GM23248 (cell line): ENCODE measurements at regions not wholly inside any gene's neighbourhood (a gene's known extent, or its start where the extent isn't known, plus 50 kb on each side); places are given as distances from the start of the nearest gene placed in this dataset.

Experiments used
- DNase-seq: peaks from one replicate; pipeline ENCODE4 v3.0.0-alpha.2; 2015
- H2AFZ ChIP-seq: fragments of 200-600 bp; sonication (generic); 2 replicates; pipeline ENCODE4 v1.6.1; 2016; ENCODE audit warnings: antibody characterized with exemption
- H3F3A ChIP-seq: fragments of 200-600 bp; sonication (generic); 2 replicates; pipeline ENCODE4 v1.6.1; 2016; ENCODE audit warnings: mild to moderate bottlenecking, antibody characterized with exemption, mixed run types; ENCODE audit not compliant: insufficient read depth
- H3K27ac ChIP-seq: fragments of 200-600 bp; sonication (generic); 2 replicates; pipeline ENCODE4 v1.5.1; 2016; ENCODE audit warnings: mild to moderate bottlenecking
- H3K27me3 ChIP-seq: fragments of 200-600 bp; sonication (generic); replicated peaks from 2 replicates; pipeline ENCODE4 v1.6.1; 2016; ENCODE audit warnings: mild to moderate bottlenecking; ENCODE audit not compliant: insufficient read depth
- H3K36me3 ChIP-seq: fragments of 200-600 bp; sonication (generic); 2 replicates; pipeline ENCODE4 v1.6.1; 2016; ENCODE audit warnings: low read depth, mild to moderate bottlenecking
- H3K4me1 ChIP-seq: fragments of 200-600 bp; sonication (generic); 2 replicates; pipeline ENCODE4 v1.6.1; 2016; ENCODE audit warnings: mild to moderate bottlenecking; ENCODE audit not compliant: insufficient read depth
- H3K4me2 ChIP-seq: fragments of 200-600 bp; sonication (generic); one replicate; pipeline ENCODE4 v1.6.1; 2016; ENCODE audit warnings: mild to moderate bottlenecking; ENCODE audit not compliant: unreplicated experiment
- H3K4me3 ChIP-seq: fragments of 200-600 bp; sonication (generic); 2 replicates; pipeline ENCODE4 v1.5.1; 2016; ENCODE audit warnings: mild to moderate bottlenecking
- H3K79me2 ChIP-seq: fragments of 200-600 bp; sonication (generic); 2 replicates; pipeline ENCODE4 v1.6.1; 2016; ENCODE audit warnings: mild to moderate bottlenecking; ENCODE audit not compliant: insufficient read depth
- H3K9ac ChIP-seq: fragments of 200-600 bp; sonication (generic); 2 replicates; pipeline ENCODE4 v1.6.1; 2016; ENCODE audit warnings: mild to moderate bottlenecking
- H3K9me2 ChIP-seq: fragments of 200-600 bp; sonication (generic); 2 replicates; pipeline ENCODE4 v1.6.1; 2016; ENCODE audit warnings: mixed run types, mild to moderate bottlenecking, moderate library complexity; ENCODE audit not compliant: insufficient read depth
- H3K9me3 ChIP-seq: fragments of 200-600 bp; sonication (generic); one replicate; pipeline ENCODE4 v1.6.1; 2017; ENCODE audit warnings: low read depth
- H4K20me1 ChIP-seq: fragments of 200-600 bp; sonication (generic); 2 replicates; pipeline ENCODE4 v1.6.0; 2016; ENCODE audit not compliant: insufficient read depth
- EZH2 ChIP-seq: fragments of 200-600 bp; sonication (generic); IDR thresholded peaks from 2 replicates; pipeline ENCODE4 v1.6.1; 2018; ENCODE audit warnings: antibody characterized with exemption, mild to moderate bottlenecking; ENCODE audit not compliant: insufficient read depth, poor library complexity, severe bottlenecking
- EZH2phosphoT487 ChIP-seq: fragments of 200-600 bp; sonication (generic); IDR thresholded peaks from 2 replicates; pipeline ENCODE4 v1.6.1; 2018; ENCODE audit warnings: antibody characterized with exemption, moderate library complexity, mild to moderate bottlenecking, low read depth; ENCODE audit not compliant: insufficient read depth
- WGBS, 2 experiments: methylation state at CpG; one replicate each; pipeline ENCODE4 v1.1.6; 2015 to 2017; ENCODE audit warnings: low lambda C conversion rate in 2 of 2, low coverage in 1 of 2; ENCODE audit errors: missing lambda C conversion rate in 2 of 2; 5-methylcytosine and 5-hydroxymethylcytosine counted together
- in situ Hi-C: fragments of 300-500 bp; cut with MboI; formaldehyde crosslinking; loops from 2 replicates; pipeline ENCODE4 v1.15.0; 2020

DNA sequence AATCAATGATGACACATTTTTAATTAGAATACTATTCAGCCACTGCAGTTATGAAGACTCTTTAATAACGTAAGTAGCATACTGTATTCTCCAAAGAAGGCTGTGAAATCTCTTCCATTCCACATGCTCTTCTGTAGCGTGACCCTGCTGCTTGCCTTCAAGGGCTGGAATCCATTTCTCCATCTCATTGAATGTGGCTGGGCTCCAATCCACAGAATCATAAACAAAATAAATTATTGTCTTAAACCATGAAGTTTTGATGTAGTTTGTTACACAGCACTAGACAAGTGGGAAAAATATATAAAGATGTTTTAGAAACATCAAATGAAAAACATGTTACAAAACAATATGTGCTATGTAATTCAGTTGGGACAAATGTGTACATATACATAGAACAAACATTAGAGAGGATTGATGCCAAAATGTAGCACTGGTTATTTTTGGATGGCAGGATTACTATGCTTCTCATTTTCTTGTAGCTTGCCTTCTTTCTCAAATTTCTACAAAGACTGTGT lies 410.8 kb upstream of the PODXL start:
- H3K9ac ChIP-seq, result no peak overlapping the region
- H3K27me3 ChIP-seq, result peaks cover 1% of the 10 kb centered on the region
- in situ Hi-C loops, result no loop called here
- H3K4me2 ChIP-seq, result no peak overlapping the region
- no peaks in the 10 kb centered on the region for H3K36me3 ChIP-seq
- TF ChIP-seq EZH2 (no peak), EZH2phosphoT487 (no peak)
- H3K4me3 ChIP-seq, result no peak overlapping the region
- H3K9me2 ChIP-seq, result no peaks in the 10 kb centered on the region
- H2AFZ ChIP-seq, result no peak overlapping the region
- H4K20me1 ChIP-seq, result no peaks in the 10 kb centered on the region
- no peaks in the 10 kb centered on the region for H3K4me1 ChIP-seq
- 21 to 26% methylated on average over 2 of the region's 2 CpGs for WGBS, 2 experiments
- H3K9me3 ChIP-seq, result no peaks in the 10 kb centered on the region
- H3F3A ChIP-seq, result no peaks in the 10 kb centered on the region
- no peak for DNase-seq
- H3K27ac ChIP-seq, result no peak overlapping the region
- H3K79me2 ChIP-seq, result no peaks in the 10 kb centered on the region

DNA sequence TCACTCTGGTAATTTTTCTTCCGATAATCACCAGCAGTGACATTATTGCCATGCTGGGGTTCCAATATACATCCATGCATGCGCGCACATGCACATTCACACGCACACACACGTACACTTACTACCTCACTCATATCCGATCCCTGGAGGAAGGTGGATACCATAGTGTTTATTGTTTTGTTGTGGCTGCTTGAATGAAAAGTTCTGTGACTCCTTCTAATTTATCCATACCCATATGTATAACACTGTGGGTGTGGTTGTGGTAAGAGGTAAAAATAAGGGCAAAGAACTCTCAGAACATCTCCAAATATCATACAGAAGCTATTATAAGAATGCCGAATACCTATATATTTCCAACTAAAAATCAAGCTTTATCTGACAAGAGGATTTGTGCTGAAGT lies 407.8 kb upstream of the PODXL start:
- Histone ChIP-seq H3K27ac (no peak overlapping the region), H3K4me1 (no peaks in the 10 kb centered on the region), H3K4me3 (no peak overlapping the region), H3K27me3 (peaks cover 13% of the 10 kb centered on the region), H4K20me1 (no peaks in the 10 kb centered on the region), H3K79me2 (no peaks in the 10 kb centered on the region), H3K36me3 (no peaks in the 10 kb centered on the region), H2AFZ (no peak overlapping the region), H3K9ac (no peak overlapping the region), H3K4me2 (no peak overlapping the region), H3F3A (no peaks in the 10 kb centered on the region), H3K9me3 (no peaks in the 10 kb centered on the region), H3K9me2 (no peaks in the 10 kb centered on the region)
- TF ChIP-seq EZH2, result no peak
- no peak for TF ChIP-seq EZH2phosphoT487
- in situ Hi-C loops, result no loop called here
- WGBS, 2 experiments, result 48 to 51% methylated on average over 7 of the region's 7 CpGs
- no peak for DNase-seq

DNA sequence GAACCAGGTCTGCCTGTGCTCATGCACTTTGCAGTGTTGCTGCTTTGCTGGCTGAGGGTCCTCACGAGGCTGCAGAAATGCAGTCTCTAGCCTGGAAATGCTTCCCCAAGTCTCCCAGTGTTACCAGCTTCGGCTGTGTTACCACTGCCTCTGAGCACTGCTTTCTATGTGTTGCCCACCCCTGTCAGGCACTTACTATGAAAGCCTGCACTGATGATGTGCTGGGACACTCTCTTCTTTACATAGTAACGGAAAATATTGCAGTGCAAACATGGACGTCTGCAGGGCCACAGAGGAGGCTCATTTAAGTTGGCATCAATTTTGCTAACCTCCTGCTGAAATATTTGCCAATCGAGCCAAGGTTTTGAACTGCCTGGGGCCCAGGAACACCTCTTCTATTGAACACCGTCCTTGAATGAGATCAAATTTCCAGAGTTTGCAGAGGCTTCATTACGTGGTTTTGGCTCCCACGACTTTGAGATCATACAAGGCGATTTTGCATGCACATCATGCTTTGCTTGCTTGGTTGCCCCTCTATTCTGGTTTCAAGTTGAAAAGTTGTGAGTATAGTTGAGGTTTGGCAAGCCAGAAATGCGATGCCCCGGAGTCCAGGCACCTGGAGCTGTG lies 404.7 kb upstream of the PODXL start:
- Histone ChIP-seq H3K9ac (no peak overlapping the region), H3K9me2 (no peaks in the 10 kb centered on the region), H2AFZ (no peak overlapping the region), H3K27ac (no peak overlapping the region), H3K36me3 (no peaks in the 10 kb centered on the region), H3F3A (no peaks in the 10 kb centered on the region), H3K4me1 (no peaks in the 10 kb centered on the region), H3K4me3 (no peak overlapping the region), H3K79me2 (no peaks in the 10 kb centered on the region), H3K27me3 (peaks cover 13% of the 10 kb centered on the region), H3K9me3 (no peaks in the 10 kb centered on the region), H3K4me2 (no peak overlapping the region), H4K20me1 (no peaks in the 10 kb centered on the region)
- no peak for TF ChIP-seq EZH2
- TF ChIP-seq EZH2phosphoT487, result no peak
- in situ Hi-C loops, result no loop called here
- 26% methylated on average over 11 of the region's 11 CpGs for WGBS, 2 experiments
- DNase-seq, result no peak

DNA sequence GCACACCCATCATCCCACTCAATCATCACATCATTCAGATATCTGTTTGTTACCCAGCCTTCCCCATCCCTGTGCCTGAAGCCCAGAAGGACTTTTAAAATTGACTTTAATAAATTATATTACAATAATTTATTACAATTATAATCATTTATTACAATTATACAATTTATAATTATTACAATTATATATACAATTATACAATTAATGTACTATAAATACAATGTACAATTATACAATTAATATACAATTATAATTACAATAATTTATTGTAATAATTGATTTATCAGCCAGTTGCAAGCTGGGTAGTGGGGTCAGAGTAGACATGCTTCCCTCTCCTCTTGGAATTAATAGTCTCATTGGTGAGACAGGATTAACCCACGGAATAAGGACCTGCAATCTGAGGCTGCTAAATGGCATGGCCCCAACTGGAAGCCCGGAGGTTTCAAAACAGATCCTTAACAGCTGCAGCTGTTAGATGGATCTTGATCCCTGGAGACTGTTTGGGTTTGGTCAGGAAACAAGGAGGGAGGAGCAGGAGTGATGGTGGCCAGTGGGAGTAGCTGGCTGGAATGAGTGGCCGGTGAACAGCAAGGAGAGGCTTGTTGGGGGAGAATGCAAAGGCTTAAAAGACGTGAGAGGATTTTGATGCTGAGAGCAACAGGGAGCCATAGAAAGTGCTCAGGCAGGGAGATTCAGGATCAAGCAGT lies 402.8 kb upstream of the PODXL start:
- in situ Hi-C loops, result no loop called here
- no peak overlapping the region for H3K4me3 ChIP-seq
- H3K9me2 ChIP-seq, result no peaks in the 10 kb centered on the region
- H3K36me3 ChIP-seq, result no peaks in the 10 kb centered on the region
- no peak for TF ChIP-seq EZH2
- no peak for TF ChIP-seq EZH2phosphoT487
- no peaks in the 10 kb centered on the region for H3F3A ChIP-seq
- no peak overlapping the region for H3K4me2 ChIP-seq
- no peaks in the 10 kb centered on the region for H3K4me1 ChIP-seq
- H4K20me1 ChIP-seq, result no peaks in the 10 kb centered on the region
- H3K27ac ChIP-seq, result no peak overlapping the region
- H3K9me3 ChIP-seq, result no peaks in the 10 kb centered on the region
- H3K9ac ChIP-seq, result no peak overlapping the region
- no peaks in the 10 kb centered on the region for H3K79me2 ChIP-seq
- H2AFZ ChIP-seq, result no peak overlapping the region
- H3K27me3 ChIP-seq, result peaks cover 13% of the 10 kb centered on the region
- no peak for DNase-seq
- WGBS, 2 experiments, result 3 to 13% methylated on average over 4 of the region's 4 CpGs
